Activated naive CD4-positive, alpha-beta T cell treated with Interleukin-2 at 50 U/mL for 16 hours (primary cell): ENCODE measurements at regions not wholly inside any gene's neighbourhood (a gene's known extent, or its start where the extent isn't known, plus 50 kb on each side); places are given as distances from the start of the nearest gene placed in this dataset.

Experiments used
- DNase-seq: peaks from one replicate; pipeline ENCODE4 v3.0.0-alpha.2; 2020

DNA sequence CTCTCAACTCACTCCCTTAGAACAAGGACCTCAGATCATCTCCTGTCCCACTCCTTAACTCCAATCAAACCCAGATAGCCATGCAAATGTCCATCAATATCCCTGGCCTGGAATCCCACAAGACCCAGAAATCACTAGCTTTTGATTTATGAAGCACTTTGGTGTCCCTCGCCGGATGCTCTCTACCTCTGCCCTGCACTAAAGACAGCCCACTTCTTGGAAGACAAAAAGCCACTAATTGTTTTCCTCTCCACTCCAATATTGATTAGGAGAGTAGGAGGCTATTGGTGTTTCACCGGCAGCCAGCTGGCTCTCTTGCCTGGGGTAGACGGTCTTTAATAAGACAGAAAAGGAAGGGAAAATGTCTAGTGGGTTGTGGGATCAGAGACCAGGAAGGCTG, 221.2 kb downstream of the BUD13 start:
- no peak for DNase-seq

DNA sequence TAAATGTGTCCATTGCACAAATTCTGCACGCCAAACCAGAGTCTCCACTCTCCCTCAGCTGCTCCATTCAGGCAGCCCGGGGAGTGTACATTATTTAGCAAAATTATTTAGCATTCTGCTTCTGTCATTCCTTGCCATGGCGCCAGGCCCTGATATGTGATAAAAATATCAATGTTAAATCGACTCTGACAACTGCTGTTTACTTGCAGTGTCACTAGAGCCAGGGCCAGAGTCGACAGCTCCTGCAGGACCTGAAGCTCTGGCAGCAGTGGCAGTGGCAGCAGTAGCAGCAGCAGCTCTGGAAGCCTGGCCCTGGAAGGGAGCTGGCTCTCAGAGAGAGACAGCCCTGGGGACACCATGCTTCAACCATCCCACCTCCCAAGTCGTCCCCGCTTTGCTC, 224.5 kb downstream of the BUD13 start:
- DNase-seq: no peak

DNA sequence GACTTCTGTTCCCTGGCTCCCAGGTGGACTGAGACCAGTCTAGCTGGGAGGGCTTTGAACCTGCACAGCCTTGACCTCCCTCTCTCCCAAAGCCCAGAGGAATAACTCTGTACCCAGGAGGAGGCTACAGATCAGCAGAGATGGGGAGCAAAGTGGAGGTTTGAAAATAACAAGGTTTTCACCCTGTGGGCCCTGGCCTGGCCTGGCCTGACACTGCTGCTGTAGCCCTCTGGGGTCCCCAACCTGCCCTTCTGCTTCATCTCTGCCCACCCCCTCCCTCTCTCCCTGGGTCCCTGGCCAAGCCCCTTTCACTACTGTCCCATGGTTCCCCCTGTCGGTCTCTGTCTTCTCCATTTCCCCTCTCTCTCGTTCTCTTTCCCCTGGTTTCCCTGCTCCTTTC, 225.2 kb downstream of the BUD13 start:
- no peak for DNase-seq

DNA sequence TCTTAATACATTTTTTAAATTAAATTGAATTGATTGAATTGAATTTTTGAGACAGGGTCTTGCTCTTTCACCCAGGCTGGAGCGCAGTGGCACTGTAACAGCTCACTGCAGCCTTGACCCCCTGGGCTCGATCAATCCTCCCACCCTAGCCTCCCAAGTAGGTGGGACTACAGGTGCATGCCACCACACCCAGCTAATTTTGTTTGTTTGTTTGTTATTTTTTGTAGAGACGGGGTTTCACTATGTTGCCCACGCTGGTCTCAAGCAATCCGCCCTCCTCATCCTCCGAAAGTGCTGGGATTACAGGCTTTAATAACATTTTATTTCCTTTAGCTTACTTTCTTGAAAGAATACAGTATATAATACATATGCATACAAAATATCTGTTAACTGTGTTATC, 226.9 kb downstream of the BUD13 start:
- no peak for DNase-seq

DNA sequence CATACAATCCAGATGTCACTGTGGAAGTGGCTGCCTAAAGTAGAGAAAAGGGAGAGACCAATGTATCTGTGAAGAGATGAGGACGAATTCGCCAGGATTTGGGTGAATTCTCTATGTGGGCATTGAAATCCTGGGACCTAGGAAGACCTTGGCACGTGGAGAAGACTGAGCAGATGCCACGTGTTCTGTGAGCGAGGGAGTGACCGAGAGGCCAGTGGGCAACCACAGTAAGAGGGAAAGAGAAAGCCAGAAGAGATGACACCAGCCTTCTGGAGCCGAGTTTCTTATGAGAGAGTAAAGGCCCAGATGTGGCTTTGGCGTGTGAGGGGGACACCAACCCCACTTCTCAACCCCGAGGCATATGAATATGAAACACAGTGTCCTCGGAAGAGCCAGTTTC, 228.1 kb downstream of the BUD13 start:
- DNase-seq: no peak

DNA sequence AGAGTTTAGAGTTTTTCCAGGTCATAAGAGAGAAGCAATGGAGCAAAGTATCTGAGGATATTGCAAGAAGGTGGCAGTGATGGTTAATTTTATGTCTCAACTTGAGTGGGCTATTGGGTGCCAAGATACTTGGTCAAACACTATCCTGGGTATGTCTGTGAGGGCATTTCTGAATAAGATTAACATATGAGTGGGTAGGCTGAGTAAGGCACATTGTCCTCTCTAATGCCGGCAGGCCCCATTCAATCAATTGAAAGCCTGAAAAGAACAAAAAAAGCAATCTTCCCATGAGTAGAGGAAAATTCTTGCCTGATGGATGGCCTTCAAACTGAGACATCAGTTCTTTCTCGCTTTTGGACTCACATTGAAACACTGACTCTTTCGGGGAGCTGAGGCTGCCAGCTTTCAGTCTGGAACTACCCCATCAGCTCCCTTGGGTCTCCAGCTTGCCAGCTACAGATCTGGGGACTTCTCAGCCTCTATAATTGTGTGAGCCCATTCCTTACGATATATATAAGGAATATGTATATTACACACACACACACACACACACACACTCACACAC, 228.8 kb downstream of the BUD13 start:
- DNase-seq: no peak

DNA sequence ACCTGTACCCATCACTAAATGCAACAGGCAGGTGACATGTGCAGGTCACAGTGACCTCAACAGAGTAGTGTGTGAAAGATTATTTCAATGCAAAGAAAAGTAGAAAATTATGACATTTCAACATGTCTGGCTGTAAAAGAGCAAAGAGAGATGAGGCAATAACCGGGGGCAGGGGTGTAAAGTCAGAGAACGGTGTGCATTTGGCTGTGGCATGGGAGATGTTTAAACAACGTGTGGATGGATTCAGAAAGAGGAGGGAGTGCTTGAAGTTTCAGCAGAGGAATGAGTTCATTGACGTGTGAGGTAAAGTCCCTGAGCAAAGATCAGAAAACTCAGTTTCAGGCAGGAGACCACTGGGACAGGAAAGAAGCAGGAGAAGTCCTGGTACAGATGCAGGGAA, 229.7 kb downstream of the BUD13 start:
- no peak for DNase-seq

DNA sequence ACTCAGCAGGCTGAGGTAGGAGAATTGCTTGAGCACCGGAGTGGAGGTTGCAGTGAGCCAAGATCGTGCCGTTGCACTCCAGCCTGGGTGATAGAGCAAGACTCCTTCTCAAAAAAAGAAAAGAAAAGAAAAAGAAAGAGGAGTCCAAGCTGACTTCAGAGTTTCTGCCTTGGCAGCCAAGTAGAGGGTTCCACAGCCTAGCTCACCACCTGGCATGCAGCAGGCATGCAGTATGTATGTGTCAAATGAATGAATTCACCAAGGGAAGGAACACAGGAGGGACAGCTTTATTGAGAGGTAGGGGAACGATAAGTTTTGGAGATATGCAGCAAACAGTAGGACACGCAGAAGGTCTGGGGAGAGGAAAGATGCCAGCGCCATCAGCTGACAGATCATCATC, 230.4 kb downstream of the BUD13 start:
- DNase-seq: no peak

DNA sequence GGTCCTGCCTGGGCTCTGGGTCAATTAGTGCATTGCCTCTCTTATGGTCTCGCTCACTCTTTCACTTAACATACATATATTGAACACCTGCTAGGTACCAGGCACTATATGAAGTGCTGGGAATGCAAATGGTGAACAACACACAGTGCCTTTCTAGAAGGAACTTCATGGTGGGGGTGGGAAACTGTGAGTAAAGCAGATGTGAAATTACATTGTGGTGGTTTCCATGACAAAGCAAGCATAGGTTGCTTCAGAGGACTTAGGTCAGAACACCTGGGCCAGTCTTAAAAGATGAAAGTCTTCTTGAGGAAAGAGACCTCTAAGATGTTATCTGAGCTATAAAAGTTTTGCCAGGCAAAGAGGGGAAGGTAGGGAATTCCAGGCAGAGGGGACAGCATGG, 231.3 kb downstream of the BUD13 start:
- no peak for DNase-seq

DNA sequence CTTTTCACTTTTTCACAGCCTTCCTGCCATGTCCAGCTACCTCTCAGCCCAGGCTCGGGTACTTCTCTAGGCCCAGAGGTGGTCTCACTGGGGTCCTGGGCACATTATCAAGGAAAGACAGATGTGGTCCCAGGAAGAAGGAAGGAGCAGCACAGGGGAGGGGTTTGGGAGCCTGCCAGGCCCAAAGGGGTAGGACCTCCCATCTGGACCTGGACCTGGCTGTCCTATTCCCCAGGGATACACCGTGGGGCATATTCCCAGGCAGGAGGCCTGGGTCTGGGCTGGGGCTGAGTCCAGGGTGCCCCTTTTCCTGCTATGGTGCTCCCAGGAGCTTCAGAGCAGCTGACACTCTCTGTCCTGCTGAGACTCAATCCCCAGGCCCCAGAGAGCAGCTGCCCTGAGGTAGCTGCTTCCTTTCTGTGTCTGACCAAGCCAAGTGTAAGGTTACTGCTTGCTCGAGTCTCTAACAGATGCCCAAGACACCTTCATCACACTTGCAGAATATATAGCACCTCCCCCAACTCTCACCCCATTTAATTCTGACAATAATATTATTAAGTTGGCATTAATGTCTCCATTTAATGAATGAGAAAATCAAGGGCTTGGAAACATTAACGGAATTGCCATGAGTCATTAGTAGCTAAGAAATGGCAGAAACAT, 232.0 kb downstream of the BUD13 start:
- DNase-seq: no peak

DNA sequence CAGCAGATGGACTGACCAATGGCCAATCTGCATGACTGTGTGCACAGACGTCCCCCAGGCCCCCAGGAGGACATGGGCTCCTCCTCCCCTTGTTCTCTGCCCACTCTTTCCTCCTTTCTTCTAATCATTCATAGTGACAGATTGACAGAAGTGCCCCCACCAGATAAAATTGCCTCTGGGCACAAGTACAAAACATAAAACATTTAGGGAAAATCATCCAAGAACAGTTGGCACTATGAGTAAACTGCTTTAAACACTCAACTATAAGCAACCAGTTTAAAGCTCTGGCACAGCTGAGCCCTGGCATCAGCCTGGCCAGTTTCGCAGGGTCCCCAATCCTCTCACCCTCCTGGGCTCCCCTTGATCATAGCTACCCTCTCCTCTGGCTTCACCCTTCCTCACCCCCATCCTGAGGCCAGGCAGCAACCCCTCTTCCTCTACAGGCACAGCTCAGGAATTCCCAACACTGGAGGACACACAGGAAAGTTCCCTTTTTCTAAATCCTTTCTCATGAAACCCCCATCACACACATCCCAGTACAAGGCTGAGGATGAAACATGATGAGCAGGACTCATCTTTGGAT, 232.9 kb downstream of the BUD13 start:
- DNase-seq: no peak

DNA sequence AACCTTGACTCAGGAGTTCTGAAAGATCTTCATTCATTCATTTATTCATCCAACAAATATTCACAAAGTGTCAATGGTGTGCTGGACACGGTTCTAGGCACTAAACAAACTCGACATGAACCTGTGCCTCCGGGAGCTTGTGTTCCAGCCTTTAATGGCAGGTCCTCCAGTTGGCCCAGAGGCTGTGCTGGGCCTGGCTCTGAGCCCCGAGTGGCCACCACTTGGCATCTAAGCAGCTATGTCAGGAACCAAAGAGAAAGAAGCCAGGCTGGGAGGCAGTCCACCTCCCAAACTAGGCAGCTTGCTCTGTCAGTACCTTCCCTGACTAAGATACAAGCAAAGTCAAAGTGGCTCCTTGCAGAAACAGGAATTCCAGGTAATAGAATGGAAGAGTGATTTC, 233.6 kb downstream of the BUD13 start:
- no peak for DNase-seq

DNA sequence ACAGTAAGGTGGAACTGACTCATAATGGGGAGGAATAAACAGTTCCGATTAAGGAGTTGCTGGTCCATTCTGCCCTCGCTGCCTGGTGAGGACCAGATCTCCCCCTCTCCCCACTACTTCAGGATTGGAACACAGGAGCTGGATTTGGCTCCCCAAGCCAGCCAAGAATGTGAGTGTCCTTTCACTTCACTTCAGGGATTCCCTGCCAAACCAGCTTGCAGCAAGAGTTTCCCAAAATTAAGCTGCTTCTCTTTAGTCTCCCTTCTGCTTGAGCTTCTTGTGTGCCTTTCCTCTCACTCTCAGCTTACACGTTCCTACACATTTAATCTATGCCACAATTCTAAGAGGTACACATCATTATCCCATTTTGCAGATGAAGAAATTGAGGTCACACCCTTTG, 234.1 kb downstream of the BUD13 start:
- no peak for DNase-seq

DNA sequence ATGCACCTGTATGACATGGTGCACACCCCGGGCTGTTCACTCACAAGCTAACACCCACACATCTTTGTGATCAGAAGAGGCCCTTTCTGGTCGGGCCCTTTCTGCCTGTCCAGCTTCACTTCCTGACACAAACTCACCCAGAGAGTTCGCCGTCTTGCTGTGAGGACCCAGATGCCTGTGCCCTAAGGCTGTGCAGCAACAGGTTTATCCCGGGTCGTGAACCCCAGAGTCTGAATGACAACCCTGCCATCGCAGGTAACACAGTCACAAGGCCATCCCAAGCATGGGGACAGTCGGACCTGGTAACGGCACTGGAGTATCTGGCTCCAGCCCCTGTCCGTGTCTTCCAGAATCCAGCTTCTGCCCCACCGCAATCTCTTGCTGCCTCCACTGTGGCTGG, 235.1 kb downstream of the BUD13 start:
- no peak for DNase-seq

DNA sequence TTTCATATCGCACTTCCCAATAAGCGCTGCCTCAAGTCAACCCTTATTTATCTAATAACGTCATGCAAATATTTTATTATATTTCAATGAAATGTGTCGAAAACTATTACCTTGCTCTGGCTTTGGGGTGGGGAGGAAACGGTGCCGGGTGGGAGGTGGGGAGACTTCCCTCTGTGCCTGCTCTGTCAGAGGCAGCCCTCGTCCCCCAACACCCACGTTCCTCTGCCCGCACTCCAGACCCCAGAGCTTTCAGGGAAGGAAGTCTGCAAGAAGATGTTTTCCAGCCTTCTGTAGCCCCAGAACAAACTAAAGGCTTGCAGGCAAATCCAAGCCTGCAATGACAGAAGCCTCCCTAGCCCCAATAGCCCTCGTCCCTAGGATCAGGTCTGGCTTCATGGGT, 235.7 kb downstream of the BUD13 start:
- no peak for DNase-seq

DNA sequence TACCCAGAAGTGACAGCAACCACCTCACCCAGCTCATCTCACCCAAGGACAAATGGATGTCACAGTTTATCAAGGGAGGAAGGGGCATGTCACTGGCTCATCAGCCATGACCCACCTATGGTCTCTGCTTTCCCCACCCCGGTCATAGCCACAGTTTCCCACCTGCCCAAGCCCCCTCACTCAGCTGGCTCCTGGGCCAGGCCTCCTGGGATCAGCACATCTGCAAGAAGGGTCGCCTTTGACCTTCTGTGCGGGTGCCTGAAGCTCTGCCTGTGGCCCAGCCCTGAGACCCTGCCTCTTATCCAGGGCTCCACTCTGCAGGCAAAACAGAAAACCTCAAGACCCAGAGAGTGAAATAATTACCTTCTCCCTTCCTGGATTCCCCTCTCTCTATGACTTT, 236.4 kb downstream of the BUD13 start:
- no peak for DNase-seq

DNA sequence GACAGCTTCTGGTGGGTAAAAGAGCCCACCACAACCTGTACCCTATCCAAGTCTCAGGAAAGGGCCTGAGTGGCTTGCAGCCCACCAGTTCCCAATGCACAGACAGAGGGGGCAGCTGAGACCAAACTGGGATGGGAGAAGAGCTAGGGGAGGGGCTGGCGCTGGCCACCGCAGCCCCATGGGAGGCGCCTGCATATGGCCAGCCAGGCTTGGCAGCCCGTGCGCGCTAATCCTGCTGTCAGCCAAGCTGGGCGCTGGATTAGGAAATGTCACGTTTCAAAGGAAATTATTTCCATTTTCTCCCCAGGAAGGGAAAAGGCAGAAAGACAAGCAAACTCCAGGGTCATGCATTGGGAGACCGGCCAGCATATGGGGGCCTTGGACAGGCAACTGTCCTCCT, 236.8 kb downstream of the BUD13 start:
- DNase-seq: no peak

DNA sequence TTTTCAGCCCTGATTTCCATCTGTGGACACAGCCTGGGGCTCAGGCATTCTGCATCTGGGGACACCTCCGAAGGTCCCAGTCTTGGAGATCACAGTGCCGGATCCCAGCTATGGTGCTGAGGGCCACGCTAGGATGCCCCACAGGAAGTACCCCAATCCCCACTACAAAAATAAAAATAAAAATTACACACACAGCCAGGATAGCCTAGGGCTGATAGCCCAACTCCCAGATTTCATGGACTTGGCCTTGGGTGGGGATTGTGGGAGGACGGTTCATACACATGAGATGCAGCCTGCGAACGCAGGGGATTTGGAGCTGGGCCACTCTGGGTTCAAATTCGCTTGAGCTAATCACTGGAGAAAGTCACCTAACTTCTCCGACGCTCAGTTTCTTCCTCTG, 237.7 kb downstream of the BUD13 start:
- DNase-seq: no peak

DNA sequence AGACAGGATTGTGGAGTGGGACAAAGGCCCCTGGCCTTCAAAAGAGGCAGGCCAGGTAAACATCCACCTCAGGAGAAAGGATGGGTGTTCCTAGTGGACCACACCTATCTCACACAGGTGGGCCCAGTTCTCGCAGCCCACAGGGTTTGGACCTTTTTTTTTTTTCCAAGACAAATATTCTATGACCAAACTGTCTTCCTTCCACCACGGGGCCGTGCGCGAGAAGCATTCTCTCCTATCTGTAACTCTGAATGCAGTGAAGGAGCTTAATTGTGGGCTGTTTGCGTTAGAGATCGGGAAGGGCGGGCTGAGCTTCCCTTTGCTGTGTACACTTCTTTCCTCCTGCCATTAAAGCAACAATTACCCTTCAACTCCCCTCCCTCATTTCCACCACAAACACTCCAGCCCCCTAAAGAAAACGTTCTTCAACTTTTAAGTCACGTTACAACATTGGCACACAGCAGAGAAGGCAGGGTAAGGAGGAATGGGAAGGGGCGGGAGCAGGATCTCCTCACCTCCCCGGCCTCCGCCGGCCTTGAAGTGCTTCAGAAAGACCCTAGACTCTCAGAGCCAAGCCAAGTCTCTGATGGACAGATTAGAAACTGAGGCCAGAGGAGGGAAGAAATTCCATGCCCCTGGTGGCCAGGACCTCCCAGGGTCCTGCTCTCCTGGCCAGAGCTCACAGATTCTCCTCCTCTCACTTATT, 238.4 kb downstream of the BUD13 start:
- DNase-seq: no peak

DNA sequence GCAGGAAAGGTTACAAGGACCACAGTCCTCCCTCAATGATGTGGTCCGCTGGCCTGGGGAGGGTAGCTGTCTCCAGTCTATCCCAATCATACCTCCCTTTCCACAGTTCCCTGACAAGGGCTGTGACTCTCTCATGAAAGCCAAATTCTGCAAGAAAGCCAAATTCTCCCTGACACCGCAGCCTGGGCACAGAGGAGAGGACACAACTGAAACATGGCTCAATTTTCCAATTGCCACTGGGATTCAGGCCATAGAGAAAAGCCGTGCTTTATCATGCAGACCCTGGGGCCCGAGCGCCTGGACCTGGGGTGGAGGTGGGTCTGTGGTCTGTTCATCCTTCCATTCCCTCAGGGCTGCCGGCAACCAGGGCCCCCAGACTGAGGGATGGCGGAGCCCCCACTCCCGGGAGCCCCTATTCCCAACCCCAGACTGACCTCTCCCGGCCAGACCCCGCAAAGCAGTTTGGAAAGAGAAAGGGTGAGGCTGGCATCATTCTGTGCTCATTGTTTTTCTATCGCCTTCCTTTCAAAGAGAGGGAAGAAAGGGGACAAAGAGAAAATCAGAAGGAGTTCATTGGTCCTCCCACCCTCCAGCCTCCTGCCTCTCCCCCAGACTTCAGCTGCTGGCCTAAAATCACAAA, 239.5 kb downstream of the BUD13 start:
- no peak for DNase-seq

DNA sequence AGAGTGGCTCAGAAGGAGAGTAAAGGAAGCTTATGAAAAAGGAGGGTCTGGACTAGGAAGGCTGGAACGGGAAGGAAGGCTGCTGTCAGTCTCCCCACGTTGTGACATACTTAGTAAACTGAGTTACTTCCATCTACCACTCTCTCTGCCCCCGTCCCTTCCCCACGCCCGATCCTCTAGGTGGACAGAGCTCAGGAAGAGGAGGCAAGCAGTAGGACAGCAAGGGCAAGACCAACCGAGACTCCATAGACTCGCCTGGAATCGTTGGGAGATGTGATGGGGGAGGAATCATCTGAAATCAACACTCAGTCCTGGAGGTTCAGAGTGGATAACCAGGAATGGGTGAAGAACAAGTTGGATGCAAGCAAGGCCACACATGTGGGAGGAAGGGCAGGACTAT, 240.7 kb downstream of the BUD13 start:
- no peak for DNase-seq

DNA sequence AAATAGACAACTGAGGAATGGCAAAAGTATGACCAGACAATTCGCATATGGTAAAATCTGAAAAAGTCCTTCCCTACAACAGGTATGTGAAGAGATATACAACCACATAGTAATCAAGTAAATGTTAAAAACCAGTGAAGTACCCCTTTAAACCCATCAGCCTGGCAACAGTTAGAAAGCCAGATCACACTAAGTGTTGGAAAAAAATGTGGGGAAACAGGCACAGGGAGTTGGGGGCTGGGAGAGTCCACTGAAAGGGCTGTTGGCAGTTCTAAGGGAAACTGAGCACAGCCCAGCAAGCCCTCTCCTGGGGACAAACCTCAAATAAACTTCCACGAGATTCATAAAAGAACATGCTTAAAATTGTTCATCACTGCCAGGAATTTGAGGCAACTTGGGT, 242.1 kb downstream of the BUD13 start:
- no peak for DNase-seq

DNA sequence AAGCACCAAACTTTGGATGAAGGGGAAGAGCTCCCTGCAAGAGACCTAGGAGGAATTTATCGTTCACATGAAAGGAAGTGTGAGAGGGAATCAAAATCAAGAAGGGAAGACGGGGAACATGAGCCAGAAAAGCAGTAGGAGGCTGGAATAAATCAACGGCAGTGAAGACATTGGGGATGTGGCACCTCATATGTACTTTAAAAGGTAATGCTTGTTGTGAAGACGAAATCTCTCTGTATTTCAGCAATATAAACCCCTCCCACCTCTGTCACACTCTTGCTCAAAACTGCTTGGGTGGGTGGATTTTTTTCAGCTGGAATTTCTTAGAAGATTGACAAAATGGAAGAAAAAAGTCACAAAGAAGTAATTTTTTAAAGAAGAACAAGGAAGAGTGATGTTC, 243.5 kb downstream of the BUD13 start:
- no peak for DNase-seq
